Superior temporal gyrus (tissue), 1 donor: ENCODE measurements at regions not wholly inside any gene's neighbourhood (a gene's known extent, or its start where the extent isn't known, plus 50 kb on each side); places are given as distances from the start of the nearest gene placed in this dataset.

Source experiments
- DNase-seq: peaks from one replicate; pipeline ENCODE4 v3.0.0-alpha.2; 2016; ENCODE audit errors: extremely low spot score

GRCh38 chr1:25056536-25056935, 126.5 kb upstream of the RUNX3 start:
- no peak for DNase-seq

- DNase-seq, result no peak
These were observed 125.9 kb upstream of the RUNX3 start for GRCh38 chr1:25055961-25056360.

- no peak for DNase-seq
These were observed 125.3 kb upstream of the RUNX3 start for GRCh38 chr1:25055324-25055780.

- no peak for DNase-seq
These were observed 124.6 kb upstream of the RUNX3 start for GRCh38 chr1:25054526-25055323.

GRCh38 chr1:25053576-25054250, 123.6 kb upstream of the RUNX3 start:
- no peak for DNase-seq

GRCh38 chr1:25051906-25052305, 121.8 kb upstream of the RUNX3 start:
- DNase-seq, result no peak

- no peak for DNase-seq
These were observed 121.4 kb upstream of the RUNX3 start for GRCh38 chr1:25051504-25051903.

GRCh38 chr1:25050165-25050564, 120.1 kb upstream of the RUNX3 start:
- no peak for DNase-seq

- DNase-seq, result no peak
These were observed 119.1 kb upstream of the RUNX3 start for GRCh38 chr1:25049190-25049589.

- DNase-seq, result peak; percentile 45
These were observed 118.7 kb upstream of the RUNX3 start for GRCh38 chr1:25048728-25049127.

- DNase-seq, result no peak
These were observed 117.6 kb upstream of the RUNX3 start for GRCh38 chr1:25047506-25048240.

- DNase-seq, result no peak
These were observed 116.1 kb upstream of the RUNX3 start for GRCh38 chr1:25046194-25046532.

- no peak for DNase-seq
These were observed 115.6 kb upstream of the RUNX3 start for GRCh38 chr1:25045480-25046193.

GRCh38 chr1:25043228-25043580, 113.1 kb upstream of the RUNX3 start:
- no peak for DNase-seq

- no peak for DNase-seq
These were observed 112.5 kb upstream of the RUNX3 start for GRCh38 chr1:25042331-25043227.

- DNase-seq, result no peak
These were observed 111.8 kb upstream of the RUNX3 start for GRCh38 chr1:25041916-25042315.

GRCh38 chr1:25040122-25040685, 110.1 kb upstream of the RUNX3 start:
- DNase-seq, result no peak

- DNase-seq, result no peak
These were observed 109.2 kb upstream of the RUNX3 start for GRCh38 chr1:25039229-25039628.

- no peak for DNase-seq
These were observed 108.6 kb upstream of the RUNX3 start for GRCh38 chr1:25038699-25039098.

GRCh38 chr1:25037174-25038074, 107.3 kb upstream of the RUNX3 start:
- no peak for DNase-seq
